T-helper 1 cell (primary cell): ENCODE measurements at regions not wholly inside any gene's neighbourhood (a gene's known extent, or its start where the extent isn't known, plus 50 kb on each side); places are given as distances from the start of the nearest gene placed in this dataset.
"Not testable (repeated sequence)": the region's sequence is repeated elsewhere in the genome, so short reads cannot be mapped to it uniquely, and the experiment has no call there.

Experiments
- DNase-seq, 5 donors: peaks; one replicate each; pipeline ENCODE4 v3.0.0-alpha.2; 2012 to 2020

GRCh38 chr2:19098467-19099160, 259.8 kb downstream of the OSR1 start:
- DNase-seq = no peak

- not testable (repeated sequence) for DNase-seq
Measured at GRCh38 chr2:19089476-19089875, 268.9 kb downstream of the OSR1 start.

GRCh38 chr2:19086231-19086651, 272.2 kb downstream of the OSR1 start:
- no peak for DNase-seq

GRCh38 chr2:19078709-19079108, 279.7 kb downstream of the OSR1 start:
- DNase-seq = no peak

GRCh38 chr2:19073522-19073921, 284.9 kb downstream of the OSR1 start:
- no peak for DNase-seq

GRCh38 chr2:19072161-19072560, 286.3 kb downstream of the OSR1 start:
- DNase-seq = no peak

- DNase-seq = no peak
Measured at GRCh38 chr2:19070886-19071285, 287.5 kb downstream of the OSR1 start.

- DNase-seq = no peak
Measured at GRCh38 chr2:19068206-19068605, 290.2 kb downstream of the OSR1 start.

GRCh38 chr2:19062370-19062769, 296.1 kb downstream of the OSR1 start:
- no peak for DNase-seq

GRCh38 chr2:19059076-19059475, 299.3 kb downstream of the OSR1 start:
- no peak for DNase-seq

- DNase-seq = no peak
Measured at GRCh38 chr2:19051203-19051831, 307.1 kb downstream of the OSR1 start.

- no peak for DNase-seq
Measured at GRCh38 chr2:19050354-19050753, 308.1 kb downstream of the OSR1 start.

GRCh38 chr2:19048593-19049266, 309.7 kb downstream of the OSR1 start:
- no peak for DNase-seq

- DNase-seq = no peak
Measured at GRCh38 chr2:19046986-19047780, 311.2 kb downstream of the OSR1 start.

GRCh38 chr2:19045151-19045550, 313.3 kb downstream of the OSR1 start:
- DNase-seq = no peak

- DNase-seq = no peak
Measured at GRCh38 chr2:19043893-19044292, 314.5 kb downstream of the OSR1 start.

- DNase-seq = no peak
Measured at GRCh38 chr2:19041434-19042041, 316.9 kb downstream of the OSR1 start.

- no peak for DNase-seq
Measured at GRCh38 chr2:19038071-19039015, 320.1 kb downstream of the OSR1 start.

- DNase-seq = no peak
Measured at GRCh38 chr2:19036091-19036490, 322.3 kb downstream of the OSR1 start.

GRCh38 chr2:19035238-19035637, 323.2 kb downstream of the OSR1 start:
- DNase-seq = no peak

- DNase-seq = no peak
Measured at GRCh38 chr2:19033240-19033639, 325.2 kb downstream of the OSR1 start.

- no peak for DNase-seq
Measured at GRCh38 chr2:19031642-19032041, 326.8 kb downstream of the OSR1 start.
